IgD-negative memory B cell (primary cell): ENCODE measurements at regions not wholly inside any gene's neighbourhood (a gene's known extent, or its start where the extent isn't known, plus 50 kb on each side); places are given as distances from the start of the nearest gene placed in this dataset.

Experiments used
- H3K27ac Mint-ChIP-seq, 3 donors: one replicate each; pipeline ENCODE4 v1.8.0; 2020 to 2022; ENCODE audit warnings: mild to moderate bottlenecking in 3 of 3, mixed read lengths in 3 of 3, moderate library complexity in 1 of 3
- H3K27me3 Mint-ChIP-seq: one replicate; pipeline ENCODE4 v1.8.0; 2021; ENCODE audit warnings: mixed read lengths
- H3K36me3 Mint-ChIP-seq: one replicate; pipeline ENCODE4 v1.8.0; 2020; ENCODE audit warnings: mild to moderate bottlenecking, mixed read lengths
- H3K4me1 Mint-ChIP-seq, 3 donors: one replicate each; pipeline ENCODE4 v1.8.0; 2020 to 2022; ENCODE audit warnings: mixed read lengths in 3 of 3, mild to moderate bottlenecking in 1 of 3
- H3K4me3 Mint-ChIP-seq, 4 donors: one replicate each; pipeline ENCODE4 v1.8.0; 2020 to 2022; ENCODE audit warnings: mild to moderate bottlenecking in 4 of 4, mixed read lengths in 4 of 4, moderate library complexity in 3 of 4
- H3K9me3 Mint-ChIP-seq, 3 donors: one replicate each; pipeline ENCODE4 v1.8.0; 2020 to 2021; ENCODE audit warnings: mixed read lengths in 3 of 3, mild to moderate bottlenecking in 1 of 3

DNA sequence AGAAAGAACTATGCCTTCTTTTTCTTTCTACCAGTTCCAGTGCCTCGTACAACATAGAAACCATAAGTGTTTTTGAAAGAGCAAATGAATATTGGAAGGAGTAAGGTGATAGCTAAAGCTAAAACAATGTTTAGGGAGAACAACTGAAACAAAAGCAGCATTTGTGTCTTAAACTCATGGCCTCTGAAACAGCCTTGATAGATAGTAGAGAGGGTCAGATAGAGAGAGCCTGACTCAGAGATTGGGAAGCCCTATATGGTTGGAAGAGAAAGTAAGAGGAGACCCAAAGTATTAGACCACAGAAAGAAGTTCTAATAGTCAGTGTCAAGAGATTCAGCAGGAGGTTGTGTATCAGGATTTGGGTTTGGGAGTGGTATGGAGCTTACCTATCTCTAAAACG is 79.6 kb upstream of the IFNG-AS1 start:
- Mint-ChIP-seq H3K36me3 (peaks cover 1% of the 10 kb centered on the region), H3K4me1 (peaks cover 0 to 2% (median 0%) of the 10 kb centered on the region in 3 donors), H3K27me3 (no peaks in the 10 kb centered on the region), H3K27ac (no peak overlapping the region), H3K9me3 (no peaks in the 10 kb centered on the region), H3K4me3 (no peak overlapping the region)

DNA sequence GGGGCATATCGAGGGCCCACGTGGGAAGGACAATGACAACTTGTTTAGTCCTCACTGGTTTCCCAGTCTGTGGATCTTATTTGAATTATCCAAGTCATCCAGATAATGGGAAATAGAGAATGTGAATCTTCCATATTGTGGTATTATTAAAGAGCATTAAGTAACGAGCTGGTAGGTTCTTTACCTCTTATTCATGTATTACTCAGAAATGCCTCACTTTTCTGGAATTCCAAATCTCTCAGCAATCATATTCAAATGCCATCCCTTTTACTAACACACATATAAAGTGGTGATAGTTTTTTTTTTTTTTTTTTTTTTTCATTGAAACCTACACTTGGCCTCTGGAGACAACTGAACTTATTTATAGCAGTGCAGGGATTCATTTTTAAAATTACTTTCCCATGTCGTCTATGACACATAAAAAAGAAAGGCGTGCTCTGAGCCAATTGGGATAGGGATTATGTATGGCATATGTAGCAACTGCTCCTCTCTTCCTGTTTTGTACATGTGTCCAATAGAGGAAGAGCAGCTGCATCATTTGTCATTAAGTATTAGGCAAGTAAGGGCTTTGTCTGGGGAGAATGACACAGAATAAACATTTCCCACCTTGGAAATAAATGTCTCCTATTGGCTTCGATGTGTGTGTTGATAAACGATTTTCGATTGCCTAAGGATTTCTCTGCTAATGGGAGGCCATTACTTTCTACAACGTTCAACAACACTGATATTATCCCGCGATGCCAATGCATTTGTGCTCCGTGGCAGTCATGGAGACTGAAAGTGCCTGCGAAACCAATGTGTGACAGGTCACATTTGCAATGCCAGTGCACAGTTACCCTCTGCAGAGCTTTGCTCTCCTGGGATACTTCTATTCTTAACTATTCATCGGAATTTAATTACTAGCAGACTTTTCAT is 78.6 kb upstream of the IFNG-AS1 start:
- H3K27me3 Mint-ChIP-seq, result no peaks in the 10 kb centered on the region

DNA sequence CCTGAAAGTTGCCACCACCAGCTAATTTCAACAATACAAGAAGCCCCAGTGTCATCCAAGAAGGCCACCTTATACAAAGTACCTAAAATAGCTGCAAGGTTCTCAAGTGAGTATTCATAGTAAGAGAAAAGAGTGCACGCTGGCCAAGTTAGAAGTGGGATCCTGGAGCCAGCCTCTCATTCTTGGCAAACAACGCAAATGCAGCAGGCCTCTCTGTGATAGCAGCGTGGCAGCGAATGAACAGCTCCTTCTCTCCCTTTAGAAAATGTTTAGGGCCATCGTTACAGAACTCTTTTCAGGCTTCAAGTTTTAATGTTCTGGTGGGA is 78.0 kb upstream of the IFNG-AS1 start:
- Mint-ChIP-seq H3K4me3 (no peak overlapping the region), H3K27me3 (peaks cover 2% of the 10 kb centered on the region), H3K36me3 (peaks cover 1% of the 10 kb centered on the region), H3K4me1 (peaks cover 0 to 2% (median 0%) of the 10 kb centered on the region in 3 donors), H3K27ac (no peak overlapping the region), H3K9me3 (no peaks in the 10 kb centered on the region)

More for the DNA sequence above, 78.6 kb upstream of the IFNG-AS1 start:
- no peak overlapping the region for H3K4me3 Mint-ChIP-seq
- H3K9me3 Mint-ChIP-seq, result no peaks in the 10 kb centered on the region
- no peak overlapping the region for H3K27ac Mint-ChIP-seq
- peaks cover 1% of the 10 kb centered on the region for H3K36me3 Mint-ChIP-seq
- H3K4me1 Mint-ChIP-seq, result peaks cover 0 to 2% (median 0%) of the 10 kb centered on the region in 3 donors

DNA sequence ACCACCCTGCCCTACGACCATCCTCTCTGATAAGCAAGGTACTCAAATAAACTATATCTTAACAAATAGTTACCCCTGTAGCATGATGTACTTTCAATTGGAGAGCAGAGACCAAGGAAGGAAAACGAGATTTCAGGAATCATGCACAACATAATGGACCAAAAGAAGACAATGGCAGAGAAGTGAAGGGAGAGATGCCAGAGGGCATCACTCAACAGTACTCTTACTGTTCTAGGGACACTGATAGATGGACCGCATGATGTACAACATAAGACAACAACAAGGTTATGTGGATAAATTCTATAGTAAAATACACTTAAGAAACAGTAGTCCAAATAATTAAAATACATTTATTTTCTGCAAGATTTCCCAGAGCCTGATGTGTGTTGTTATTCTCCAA is 77.5 kb upstream of the IFNG-AS1 start:
- peaks cover 3% of the 10 kb centered on the region for H3K36me3 Mint-ChIP-seq
- no peak overlapping the region for H3K4me3 Mint-ChIP-seq
- H3K4me1 Mint-ChIP-seq, result peaks cover 0 to 2% (median 0%) of the 10 kb centered on the region in 3 donors

DNA sequence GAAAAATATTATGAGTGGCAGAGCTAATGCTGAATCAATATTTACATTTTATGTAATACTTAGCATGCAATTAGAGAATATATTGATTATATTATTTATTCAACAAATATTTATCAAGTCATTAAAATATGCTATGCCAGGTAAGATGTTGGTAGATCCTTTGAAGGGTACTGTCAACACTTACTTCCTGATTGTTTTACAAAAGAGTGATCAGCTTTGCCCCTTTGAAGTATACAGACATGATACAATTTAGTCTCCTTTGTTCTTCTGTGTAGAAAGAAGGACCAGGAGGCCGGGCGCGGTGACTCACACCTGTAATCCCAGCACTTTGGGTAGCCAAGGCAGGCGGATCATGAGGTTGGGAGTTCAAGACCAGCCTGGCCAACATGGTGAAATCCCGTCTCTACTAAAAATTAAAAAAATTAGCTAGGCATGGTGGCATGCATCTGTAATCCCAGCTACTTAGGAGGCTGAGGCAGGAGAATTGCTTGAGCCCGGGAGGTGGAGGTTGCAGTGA is 73.9 kb upstream of the IFNG-AS1 start:
- peaks cover 2% of the 10 kb centered on the region for H3K36me3 Mint-ChIP-seq
- H3K27ac Mint-ChIP-seq, result no peak overlapping the region
- peaks cover 5% of the 10 kb centered on the region for H3K27me3 Mint-ChIP-seq
- peaks cover 9 to 15% (median 12%) of the 10 kb centered on the region in 3 donors for H3K4me1 Mint-ChIP-seq
- H3K4me3 Mint-ChIP-seq, result no peak overlapping the region
- no peaks in the 10 kb centered on the region for H3K9me3 Mint-ChIP-seq

More for the DNA sequence above, 77.5 kb upstream of the IFNG-AS1 start:
- Mint-ChIP-seq H3K27me3 (peaks cover 5% of the 10 kb centered on the region), H3K9me3 (no peaks in the 10 kb centered on the region), H3K27ac (peak overlapping the region in 1 of 3 donors; percentile 1)

DNA sequence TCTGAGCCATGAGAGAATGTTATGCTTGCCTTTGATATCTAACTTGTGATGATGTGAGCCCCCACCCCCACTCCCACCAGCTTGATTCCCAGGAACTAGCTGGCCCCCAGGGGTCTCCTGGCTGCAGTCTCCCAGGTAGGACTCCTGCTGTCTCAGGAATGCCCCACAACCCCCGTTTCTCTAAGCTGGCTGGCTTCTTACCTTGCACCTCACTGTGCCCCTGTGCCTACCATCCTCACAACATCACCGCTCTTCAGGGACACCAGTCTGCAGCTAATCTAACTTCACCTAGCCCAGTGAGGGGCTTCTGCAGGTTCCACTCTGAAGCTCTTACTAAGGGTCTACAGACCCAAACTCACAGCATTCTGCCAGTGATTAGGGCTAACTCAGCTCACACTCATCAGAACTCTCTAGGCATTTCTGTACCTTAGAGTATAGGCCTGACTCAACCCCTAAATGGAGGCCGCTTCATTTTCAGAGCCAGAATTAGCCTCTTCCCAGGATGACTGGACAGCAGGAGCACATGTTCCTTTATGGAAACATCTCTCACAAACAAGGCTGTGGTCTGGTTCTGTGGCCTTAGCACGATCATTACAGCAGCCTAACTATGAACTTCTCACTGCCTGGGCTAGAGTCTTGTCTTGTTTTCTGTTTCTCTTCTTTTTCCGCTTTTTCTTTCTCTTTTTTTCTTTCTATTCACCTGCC is 72.8 kb upstream of the IFNG-AS1 start:
- H3K9me3 Mint-ChIP-seq, result no peaks in the 10 kb centered on the region
- H3K27ac Mint-ChIP-seq, result peak overlapping the region in 1 of 3 donors; percentile 44
- H3K4me1 Mint-ChIP-seq, result peaks cover 10 to 18% (median 16%) of the 10 kb centered on the region in 3 donors
- no peak overlapping the region for H3K4me3 Mint-ChIP-seq
- peaks cover 5% of the 10 kb centered on the region for H3K27me3 Mint-ChIP-seq
- peaks cover 2% of the 10 kb centered on the region for H3K36me3 Mint-ChIP-seq

DNA sequence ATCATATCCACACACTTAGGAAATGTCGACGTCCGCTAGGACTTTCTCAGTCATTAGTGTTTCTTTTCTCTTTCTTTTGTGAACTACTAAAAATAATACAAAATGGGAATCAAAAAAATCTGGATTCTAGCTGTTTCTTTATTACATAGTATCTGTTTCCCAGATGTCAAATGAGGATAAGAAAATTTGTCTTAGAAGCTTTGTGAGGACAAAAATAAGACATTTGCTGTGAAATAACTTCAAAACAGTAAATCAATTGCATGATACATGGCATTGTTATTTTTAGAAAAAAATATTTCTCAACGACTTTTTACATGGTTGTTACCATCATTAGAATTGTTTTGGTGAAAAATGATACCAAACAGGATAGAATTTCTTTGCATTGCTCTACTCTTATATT is 71.4 kb upstream of the IFNG-AS1 start:
- H3K4me1 Mint-ChIP-seq, result peaks cover 10 to 18% (median 16%) of the 10 kb centered on the region in 3 donors
- H3K9me3 Mint-ChIP-seq, result no peaks in the 10 kb centered on the region
- H3K36me3 Mint-ChIP-seq, result peaks cover 2% of the 10 kb centered on the region
- H3K27ac Mint-ChIP-seq, result no peak overlapping the region
- H3K4me3 Mint-ChIP-seq, result no peak overlapping the region
- H3K27me3 Mint-ChIP-seq, result peaks cover 5% of the 10 kb centered on the region

DNA sequence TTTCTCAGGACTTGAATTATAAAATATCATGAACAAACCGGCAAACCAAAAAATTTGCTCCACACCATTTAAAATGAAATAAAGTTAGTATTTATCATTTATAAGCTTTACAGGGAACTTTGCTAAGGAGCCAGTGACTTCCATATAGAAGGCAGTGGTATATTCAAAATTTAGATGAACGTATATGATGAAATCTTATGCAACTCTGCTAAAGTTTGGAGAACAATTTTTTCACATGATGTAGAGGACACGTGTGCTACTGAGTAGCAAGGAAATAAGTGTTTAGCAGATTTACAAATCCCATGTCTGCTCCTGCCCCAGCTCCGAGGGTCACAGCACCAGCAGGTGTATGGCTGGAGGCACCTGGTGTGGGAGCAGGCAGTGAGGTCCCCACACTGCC is 70.8 kb upstream of the IFNG-AS1 start:
- Mint-ChIP-seq H3K36me3 (peaks cover 2% of the 10 kb centered on the region), H3K4me1 (peaks cover 10 to 18% (median 16%) of the 10 kb centered on the region in 3 donors), H3K9me3 (no peaks in the 10 kb centered on the region), H3K4me3 (no peak overlapping the region), H3K27ac (peak overlapping the region in 1 of 3 donors; percentile 10), H3K27me3 (peaks cover 5% of the 10 kb centered on the region)

DNA sequence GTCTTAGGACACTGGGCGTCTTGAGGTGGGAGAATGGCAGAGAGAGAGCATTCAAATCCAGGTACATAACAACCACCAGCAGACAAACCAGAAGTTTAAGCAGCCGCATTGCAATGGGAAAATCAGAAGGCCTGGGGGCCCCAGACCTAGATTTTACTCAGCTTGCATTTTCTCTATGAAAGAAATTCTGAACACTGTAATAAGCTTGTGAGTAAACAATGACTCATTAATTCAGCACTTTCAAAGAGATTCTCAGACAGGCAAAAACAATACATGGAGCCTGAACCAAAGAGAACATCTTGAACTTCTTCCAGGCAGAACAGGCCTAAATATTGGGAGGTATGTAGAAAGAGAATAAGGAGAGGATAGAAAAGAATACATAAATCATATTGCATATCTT is 69.8 kb upstream of the IFNG-AS1 start:
- no peak overlapping the region for H3K4me3 Mint-ChIP-seq
- peaks cover 5% of the 10 kb centered on the region for H3K27me3 Mint-ChIP-seq
- peaks cover 2% of the 10 kb centered on the region for H3K36me3 Mint-ChIP-seq
- H3K4me1 Mint-ChIP-seq, result peaks cover 10 to 18% (median 16%) of the 10 kb centered on the region in 3 donors
- no peaks in the 10 kb centered on the region for H3K9me3 Mint-ChIP-seq
- H3K27ac Mint-ChIP-seq, result no peak overlapping the region

DNA sequence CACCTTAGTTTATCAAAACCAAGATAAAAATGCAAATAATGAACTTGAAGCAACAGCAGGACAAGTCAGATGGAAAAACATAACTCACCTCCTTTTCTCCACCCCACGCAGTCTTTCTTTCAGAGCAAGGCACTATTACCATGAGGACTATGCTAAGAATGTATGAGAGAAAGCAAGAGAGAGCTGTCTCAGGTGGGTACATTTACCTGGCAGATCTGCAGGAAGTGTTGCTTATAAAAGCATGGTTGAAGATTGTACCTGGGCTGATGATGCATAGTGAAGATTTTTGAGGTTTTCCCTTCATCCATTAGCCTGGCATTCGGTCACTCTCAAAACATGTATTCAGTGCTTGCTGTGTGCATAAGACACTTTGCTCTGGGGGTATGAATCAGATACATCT is 68.8 kb upstream of the IFNG-AS1 start:
- peaks cover 5% of the 10 kb centered on the region for H3K27me3 Mint-ChIP-seq
- no peak overlapping the region for H3K4me3 Mint-ChIP-seq

DNA sequence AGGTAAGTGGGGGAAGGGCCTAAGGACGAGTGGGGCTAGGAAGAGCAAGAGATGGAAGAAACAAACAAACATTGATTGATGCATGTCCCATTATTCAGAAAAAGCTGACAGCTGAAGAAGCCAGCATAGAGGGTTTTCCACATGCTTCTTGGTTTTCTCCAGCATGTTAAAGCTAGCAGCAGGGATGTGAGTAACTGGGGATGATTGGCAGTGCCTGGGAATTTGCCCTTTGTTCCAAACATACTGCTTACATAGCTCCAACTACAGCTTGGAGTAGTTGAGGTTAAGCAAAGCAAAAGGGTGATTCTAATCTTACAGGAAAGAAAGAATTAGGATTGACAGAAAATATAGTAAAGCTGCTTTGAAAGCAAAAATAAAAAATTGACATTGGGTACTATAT is 68.0 kb upstream of the IFNG-AS1 start:
- H3K27ac Mint-ChIP-seq, result no peak overlapping the region
- peaks cover 2% of the 10 kb centered on the region for H3K36me3 Mint-ChIP-seq
- H3K27me3 Mint-ChIP-seq, result peaks cover 2% of the 10 kb centered on the region
- peaks cover 0 to under 1% (median 0%) of the 10 kb centered on the region in 3 donors for H3K9me3 Mint-ChIP-seq
- H3K4me3 Mint-ChIP-seq, result no peak overlapping the region
- H3K4me1 Mint-ChIP-seq, result peaks cover 10 to 19% (median 16%) of the 10 kb centered on the region in 3 donors

More for the DNA sequence above, 68.8 kb upstream of the IFNG-AS1 start:
- H3K36me3 Mint-ChIP-seq, result peaks cover 2% of the 10 kb centered on the region
- H3K4me1 Mint-ChIP-seq, result peaks cover 10 to 16% (median 16%) of the 10 kb centered on the region in 3 donors
- no peak overlapping the region for H3K27ac Mint-ChIP-seq
- H3K9me3 Mint-ChIP-seq, result no peaks in the 10 kb centered on the region

DNA sequence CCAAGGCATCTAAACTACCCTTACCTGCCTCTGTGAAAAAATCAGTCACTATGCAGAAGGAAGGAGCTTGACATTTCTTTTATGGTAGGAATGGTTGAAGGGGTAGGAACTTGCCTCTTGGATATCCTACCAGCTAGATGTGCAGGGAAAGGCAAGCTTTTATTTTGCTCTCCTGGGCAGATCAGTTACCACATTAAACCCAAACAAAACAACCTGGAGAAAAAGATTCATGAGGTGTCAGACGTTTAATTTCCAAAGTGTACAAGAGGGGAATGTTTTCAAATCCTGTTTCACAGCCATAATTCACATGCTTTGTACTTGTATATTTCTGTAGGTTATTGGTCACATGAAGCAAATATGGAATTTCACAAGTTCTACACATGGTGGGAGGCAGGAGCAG is 67.0 kb upstream of the IFNG-AS1 start:
- H3K36me3 Mint-ChIP-seq, result peaks cover 2% of the 10 kb centered on the region
- no peak overlapping the region for H3K4me3 Mint-ChIP-seq
- H3K9me3 Mint-ChIP-seq, result peaks cover 0 to 2% (median 0%) of the 10 kb centered on the region in 3 donors
- no peaks in the 10 kb centered on the region for H3K27me3 Mint-ChIP-seq
- H3K27ac Mint-ChIP-seq, result no peak overlapping the region
- peaks cover 10 to 19% (median 16%) of the 10 kb centered on the region in 3 donors for H3K4me1 Mint-ChIP-seq

DNA sequence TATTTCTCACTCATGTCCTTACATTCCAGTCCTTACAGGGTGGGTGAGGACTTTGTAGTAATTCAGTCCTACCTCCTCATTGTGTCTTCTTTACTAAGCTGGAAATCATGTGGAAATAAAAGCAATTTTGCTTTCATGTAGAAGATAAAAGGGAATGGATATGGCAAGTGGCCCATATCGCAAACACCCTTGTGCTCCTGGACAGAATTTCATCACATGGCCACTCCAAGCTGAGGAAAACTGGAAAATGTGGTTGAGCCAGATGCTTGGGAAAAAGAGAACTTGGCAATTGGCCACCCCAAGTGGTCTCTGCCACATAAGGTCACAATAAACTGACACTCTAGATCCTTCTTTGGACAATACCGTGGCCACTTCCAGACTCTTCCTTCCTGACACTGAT is 64.2 kb upstream of the IFNG-AS1 start:
- Mint-ChIP-seq H3K36me3 (peaks cover 2% of the 10 kb centered on the region), H3K27ac (no peak overlapping the region), H3K4me1 (peaks cover 4 to 9% (median 5%) of the 10 kb centered on the region in 3 donors), H3K4me3 (no peak overlapping the region), H3K9me3 (peaks cover 0 to 2% (median 0%) of the 10 kb centered on the region in 3 donors), H3K27me3 (peaks cover 3% of the 10 kb centered on the region)

DNA sequence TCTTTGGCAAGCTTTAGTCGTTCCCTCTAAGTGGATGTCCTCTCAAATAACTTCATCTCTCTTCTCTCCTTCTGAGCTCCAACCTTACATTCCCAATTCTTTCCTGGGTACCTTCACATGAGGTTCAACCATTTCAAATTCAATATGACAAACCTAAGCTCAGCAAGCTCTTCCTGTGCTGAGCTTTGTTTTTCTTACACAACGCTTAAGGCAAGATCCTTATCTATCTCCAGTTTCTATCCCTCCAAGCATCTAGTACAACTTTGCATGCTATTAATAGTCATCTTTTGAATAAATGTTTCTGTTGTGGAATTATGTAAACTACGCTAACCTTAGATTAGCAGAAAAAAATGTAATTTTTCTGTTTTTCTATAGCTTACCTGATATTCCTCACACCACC is 63.7 kb upstream of the IFNG-AS1 start:
- H3K27ac Mint-ChIP-seq, result no peak overlapping the region
- peaks cover 5% of the 10 kb centered on the region for H3K27me3 Mint-ChIP-seq
- H3K4me1 Mint-ChIP-seq, result peaks cover 0 to 5% (median 4%) of the 10 kb centered on the region in 3 donors
- H3K9me3 Mint-ChIP-seq, result peaks cover 0 to 2% (median 0%) of the 10 kb centered on the region in 3 donors
- no peak overlapping the region for H3K4me3 Mint-ChIP-seq
- H3K36me3 Mint-ChIP-seq, result peaks cover 2% of the 10 kb centered on the region

DNA sequence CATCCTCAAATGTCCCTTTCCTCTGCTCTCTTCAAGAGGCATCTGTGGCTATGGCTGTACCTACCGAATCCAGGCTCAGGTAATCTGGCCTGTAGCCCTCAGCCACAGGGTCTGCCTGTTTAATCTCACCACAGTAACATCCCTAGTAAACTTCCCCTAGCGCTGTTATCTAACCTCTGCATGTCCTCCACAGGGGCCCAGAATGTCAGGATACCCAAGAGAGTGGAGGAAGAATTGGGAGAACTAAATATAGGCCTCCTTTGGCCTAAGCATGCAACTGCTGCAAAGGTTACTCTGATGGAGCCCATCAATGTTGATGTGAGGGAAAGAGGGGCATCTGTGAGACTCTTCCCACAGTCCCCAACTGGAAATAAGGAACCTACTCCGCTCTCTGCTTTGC is 63.2 kb upstream of the IFNG-AS1 start:
- peaks cover 5% of the 10 kb centered on the region for H3K27me3 Mint-ChIP-seq
- no peak overlapping the region for H3K4me3 Mint-ChIP-seq
- H3K36me3 Mint-ChIP-seq, result peaks cover 2% of the 10 kb centered on the region
- H3K4me1 Mint-ChIP-seq, result peaks cover 0 to 3% (median under 1%) of the 10 kb centered on the region in 3 donors
- peaks cover 0 to 2% (median 0%) of the 10 kb centered on the region in 3 donors for H3K9me3 Mint-ChIP-seq
- no peak overlapping the region for H3K27ac Mint-ChIP-seq
